ENCODE measurements at regions not wholly inside any gene's neighbourhood (a gene's known extent, or its start where the extent isn't known, plus 50 kb on each side); places are given as distances from the start of the nearest gene placed in this dataset.

DNA sequence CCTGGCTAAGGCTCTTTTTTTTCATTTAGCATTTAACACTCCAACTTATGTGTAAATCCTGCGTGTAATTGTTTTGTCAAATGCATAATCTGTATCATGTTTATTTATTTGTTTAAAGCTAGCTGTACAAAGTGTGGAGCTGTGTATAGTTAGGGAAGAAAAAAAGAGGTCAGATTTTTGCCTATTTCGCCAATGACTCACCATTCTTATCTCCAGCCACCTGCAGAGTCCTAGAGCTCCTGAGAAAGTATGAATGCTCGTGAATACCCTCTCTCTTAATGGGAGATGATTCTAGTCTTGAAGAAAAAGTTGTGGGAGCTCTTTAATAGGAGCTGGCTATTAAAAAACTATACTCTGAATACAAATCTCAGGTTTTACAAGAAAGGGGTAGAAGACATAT, 778.8 kb upstream of the SLITRK5 start:
- TF ChIP-seq, protein P1, sequence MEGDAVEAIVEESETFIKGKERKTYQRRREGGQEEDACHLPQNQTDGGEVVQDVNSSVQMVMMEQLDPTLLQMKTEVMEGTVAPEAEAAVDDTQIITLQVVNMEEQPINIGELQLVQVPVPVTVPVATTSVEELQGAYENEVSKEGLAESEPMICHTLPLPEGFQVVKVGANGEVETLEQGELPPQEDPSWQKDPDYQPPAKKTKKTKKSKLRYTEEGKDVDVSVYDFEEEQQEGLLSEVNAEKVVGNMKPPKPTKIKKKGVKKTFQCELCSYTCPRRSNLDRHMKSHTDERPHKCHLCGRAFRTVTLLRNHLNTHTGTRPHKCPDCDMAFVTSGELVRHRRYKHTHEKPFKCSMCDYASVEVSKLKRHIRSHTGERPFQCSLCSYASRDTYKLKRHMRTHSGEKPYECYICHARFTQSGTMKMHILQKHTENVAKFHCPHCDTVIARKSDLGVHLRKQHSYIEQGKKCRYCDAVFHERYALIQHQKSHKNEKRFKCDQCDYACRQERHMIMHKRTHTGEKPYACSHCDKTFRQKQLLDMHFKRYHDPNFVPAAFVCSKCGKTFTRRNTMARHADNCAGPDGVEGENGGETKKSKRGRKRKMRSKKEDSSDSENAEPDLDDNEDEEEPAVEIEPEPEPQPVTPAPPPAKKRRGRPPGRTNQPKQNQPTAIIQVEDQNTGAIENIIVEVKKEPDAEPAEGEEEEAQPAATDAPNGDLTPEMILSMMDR (IDR thresholded peaks at IDR 0.05), result no peak
- no peak for TF ChIP-seq EP300 (IDR thresholded peaks at IDR 0.05)
- TF ChIP-seq POLR2A (IDR thresholded peaks at IDR 0.05), result no peak
- no peak for DNase-seq
- Histone ChIP-seq H3K36me3 (no peaks in the 10 kb centered on the region), H3K9me3 (no peaks in the 10 kb centered on the region), H3K4me1 (ENCODE audit: insufficient read depth) (no peaks in the 10 kb centered on the region), H3K4me3 (no peak overlapping the region), H3K27ac (no peak overlapping the region), H3K27me3 (no peaks in the 10 kb centered on the region)
- intact Hi-C loops (cut with DNase I), result no loop called here
- WGBS, 3 donors, result 69 to 76% (median 72%) methylated on average over 3 of the region's 3 CpGs

DNA sequence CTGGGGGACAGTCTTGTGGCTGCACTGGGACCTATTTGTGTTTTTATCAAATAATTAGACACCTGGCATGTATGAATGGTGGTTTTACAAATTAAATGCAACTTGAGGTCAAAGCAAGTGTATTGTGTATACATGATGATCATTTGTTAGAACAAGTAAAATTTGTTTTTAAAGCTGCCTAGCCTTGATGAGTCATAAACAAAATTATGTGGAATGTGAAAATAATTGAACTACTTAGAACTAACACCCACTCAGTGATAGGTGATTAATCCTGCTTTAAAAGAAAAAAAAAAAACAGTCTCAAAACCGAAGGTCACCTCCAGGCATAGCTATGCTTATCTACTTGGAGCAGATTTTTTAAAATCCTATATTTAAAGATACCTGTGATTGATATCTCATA, 770.3 kb upstream of the SLITRK5 start:
- Histone ChIP-seq H3K9me3 (no peaks in the 10 kb centered on the region), H3K4me3 (no peak overlapping the region), H3K4me1 (ENCODE audit: insufficient read depth) (no peaks in the 10 kb centered on the region), H3K27me3 (no peaks in the 10 kb centered on the region), H3K27ac (no peak overlapping the region), H3K36me3 (no peaks in the 10 kb centered on the region)
- DNase-seq, result no peak
- TF ChIP-seq EP300 (IDR thresholded peaks at IDR 0.05) (no peak), POLR2A (IDR thresholded peaks at IDR 0.05) (no peak)
- intact Hi-C loops (cut with DNase I), result no loop called here
- 17 to 39% (median 22%) methylated on average over 1 of the region's 1 CpG for WGBS, 3 donors

DNA sequence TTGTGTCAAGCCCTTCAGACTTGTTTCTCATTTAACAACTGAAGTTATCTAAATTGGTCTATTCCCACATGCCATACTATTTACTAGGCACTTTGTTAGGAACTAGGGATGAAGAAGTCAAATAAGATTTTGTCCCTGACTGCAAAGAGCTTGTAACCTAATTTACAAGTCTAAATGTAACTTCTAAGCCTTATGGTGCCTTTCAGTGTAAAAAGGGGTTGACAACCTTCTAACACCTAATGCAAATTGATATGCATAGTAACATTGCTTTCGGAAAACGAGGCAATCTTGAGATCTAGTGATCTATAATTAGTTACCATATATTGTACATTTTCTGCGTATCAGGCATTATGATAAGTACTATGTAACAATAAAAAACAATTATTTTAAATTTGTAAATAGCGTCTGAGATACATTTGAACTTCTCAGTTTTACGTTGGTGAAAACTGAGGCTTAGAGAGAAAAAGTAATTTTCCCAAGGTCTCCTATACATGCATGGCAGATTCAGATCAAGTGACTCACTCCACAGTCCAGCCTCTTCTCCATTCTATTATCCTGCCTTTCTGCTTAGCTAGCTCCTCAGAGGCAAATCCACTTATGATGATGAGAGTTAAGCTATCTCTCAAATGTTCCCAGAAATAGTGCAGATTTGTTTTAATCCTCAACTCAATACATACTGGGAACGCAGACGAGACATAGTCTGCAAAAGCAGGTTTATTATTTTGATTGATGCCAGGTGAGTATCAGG, 764.9 kb upstream of the SLITRK5 start:
- Histone ChIP-seq H3K27me3 (no peaks in the 10 kb centered on the region), H3K9me3 (no peaks in the 10 kb centered on the region), H3K4me3 (no peak overlapping the region), H3K27ac (no peak overlapping the region), H3K36me3 (no peaks in the 10 kb centered on the region), H3K4me1 (ENCODE audit: insufficient read depth) (no peaks in the 10 kb centered on the region)
- no peak for DNase-seq
- 79 to 89% (median 81%) methylated on average over 7 of the region's 7 CpGs for WGBS, 3 donors
- intact Hi-C loops (cut with DNase I), result no loop called here
- TF ChIP-seq, protein P1 (IDR thresholded peaks at IDR 0.05), result no peak
- TF ChIP-seq EP300 (IDR thresholded peaks at IDR 0.05) (no peak), POLR2A (IDR thresholded peaks at IDR 0.05) (no peak)

DNA sequence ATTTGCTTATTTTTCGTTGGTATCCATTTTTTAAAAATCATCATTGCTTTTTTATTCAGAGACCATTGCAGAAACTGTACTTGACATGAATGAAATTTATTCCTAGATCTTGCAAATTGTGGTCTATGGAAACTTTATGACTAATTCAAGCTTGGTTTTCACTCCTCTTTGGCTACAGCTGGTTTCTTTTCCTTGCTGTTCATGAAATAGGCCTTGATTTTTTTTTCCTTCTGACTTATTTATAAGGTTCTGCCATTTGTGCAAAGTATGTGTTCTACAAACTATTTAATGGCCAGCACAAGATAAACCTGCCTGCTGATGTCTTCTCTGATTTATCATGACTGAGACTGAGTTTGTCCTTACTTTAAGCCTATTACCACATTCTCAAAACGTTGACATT, 764.0 kb upstream of the SLITRK5 start:
- TF ChIP-seq, protein P1 (IDR thresholded peaks at IDR 0.05), result no peak
- TF ChIP-seq POLR2A (IDR thresholded peaks at IDR 0.05), result no peak
- TF ChIP-seq EP300 (IDR thresholded peaks at IDR 0.05), result no peak
- intact Hi-C loops (cut with DNase I), result no loop called here

GRCh38 chr13:86909318-86909717, 761.9 kb upstream of the SLITRK5 start:
- no peak for DNase-seq
- 70 to 74% (median 74%) methylated on average over 6 of the region's 6 CpGs for WGBS, 3 donors
- Histone ChIP-seq H3K27ac (no peak overlapping the region), H3K27me3 (no peaks in the 10 kb centered on the region), H3K9me3 (no peaks in the 10 kb centered on the region), H3K36me3 (no peaks in the 10 kb centered on the region), H3K4me1 (ENCODE audit: insufficient read depth) (no peaks in the 10 kb centered on the region), H3K4me3 (no peak overlapping the region)
- intact Hi-C loops (cut with DNase I), result no loop called here
- no peak for TF ChIP-seq EP300 (IDR thresholded peaks at IDR 0.05)

More for the DNA sequence above, 764.0 kb upstream of the SLITRK5 start:
- Histone ChIP-seq H3K4me3 (no peak overlapping the region), H3K9me3 (no peaks in the 10 kb centered on the region), H3K36me3 (no peaks in the 10 kb centered on the region), H3K27me3 (no peaks in the 10 kb centered on the region), H3K27ac (no peak overlapping the region), H3K4me1 (ENCODE audit: insufficient read depth) (no peaks in the 10 kb centered on the region)
- DNase-seq, result no peak
- 25 to 33% (median 31%) methylated on average over 2 of the region's 2 CpGs for WGBS, 3 donors

Measured in ovary (tissue), 7 donors.